ENCODE measurements at regions not wholly inside any gene's neighbourhood (a gene's known extent, or its start where the extent isn't known, plus 50 kb on each side); places are given as distances from the start of the nearest gene placed in this dataset.

- Histone ChIP-seq H3K36me3 (replicated peaks; ENCODE audit: control insufficient read depth, insufficient read depth, low read length) (no peaks in the 10 kb centered on the region), H3K4me3 (ENCODE audit: insufficient read depth, low read depth, low read length) (no peak overlapping the region), H3K27me3 (ENCODE audit: control insufficient read depth, insufficient read depth, low read length) (no peaks in the 10 kb centered on the region)
- no peak for DNase-seq
These were observed 98.8 kb upstream of the EOLA2 start for GRCh38 chrX:150037041-150037440.

- Histone ChIP-seq H3K4me3 (ENCODE audit: insufficient read depth, low read depth, low read length) (no peak overlapping the region), H3K27me3 (ENCODE audit: control insufficient read depth, insufficient read depth, low read length) (no peaks in the 10 kb centered on the region), H3K36me3 (replicated peaks; ENCODE audit: control insufficient read depth, insufficient read depth, low read length) (no peaks in the 10 kb centered on the region)
- no peak for DNase-seq
These were observed 100.0 kb upstream of the EOLA2 start for GRCh38 chrX:150038315-150038714.

GRCh38 chrX:150038986-150039599, 100.8 kb upstream of the EOLA2 start:
- Histone ChIP-seq H3K4me3 (ENCODE audit: insufficient read depth, low read depth, low read length) (no peak overlapping the region), H3K36me3 (replicated peaks; ENCODE audit: control insufficient read depth, insufficient read depth, low read length) (no peaks in the 10 kb centered on the region), H3K27me3 (ENCODE audit: control insufficient read depth, insufficient read depth, low read length) (no peaks in the 10 kb centered on the region)
- DNase-seq, result no peak

GRCh38 chrX:150041208-150041607, 102.9 kb upstream of the EOLA2 start:
- no peak for DNase-seq
- Histone ChIP-seq H3K36me3 (replicated peaks; ENCODE audit: control insufficient read depth, insufficient read depth, low read length) (no peaks in the 10 kb centered on the region), H3K27me3 (ENCODE audit: control insufficient read depth, insufficient read depth, low read length) (no peaks in the 10 kb centered on the region), H3K4me3 (ENCODE audit: insufficient read depth, low read depth, low read length) (no peak overlapping the region)

GRCh38 chrX:150044556-150044955, 106.3 kb upstream of the EOLA2 start:
- no peak overlapping the region for H3K4me3 ChIP-seq (ENCODE audit: insufficient read depth, low read depth, low read length)
- no peaks in the 10 kb centered on the region for H3K36me3 ChIP-seq (replicated peaks; ENCODE audit: control insufficient read depth, insufficient read depth, low read length)
- DNase-seq, result no peak
- H3K27me3 ChIP-seq (ENCODE audit: control insufficient read depth, insufficient read depth, low read length), result no peaks in the 10 kb centered on the region

- Histone ChIP-seq H3K4me3 (ENCODE audit: insufficient read depth, low read depth, low read length) (no peak overlapping the region), H3K36me3 (replicated peaks; ENCODE audit: control insufficient read depth, insufficient read depth, low read length) (no peaks in the 10 kb centered on the region), H3K27me3 (ENCODE audit: control insufficient read depth, insufficient read depth, low read length) (no peaks in the 10 kb centered on the region)
- DNase-seq, result no peak
These were observed 109.5 kb upstream of the EOLA2 start for GRCh38 chrX:150047818-150048217.

- Histone ChIP-seq H3K4me3 (ENCODE audit: insufficient read depth, low read depth, low read length) (no peak overlapping the region), H3K36me3 (replicated peaks; ENCODE audit: control insufficient read depth, insufficient read depth, low read length) (no peaks in the 10 kb centered on the region), H3K27me3 (ENCODE audit: control insufficient read depth, insufficient read depth, low read length) (no peaks in the 10 kb centered on the region)
- no peak for DNase-seq
These were observed 111.4 kb upstream of the EOLA2 start for GRCh38 chrX:150049647-150050046.

GRCh38 chrX:150050387-150050786, 112.1 kb upstream of the EOLA2 start:
- Histone ChIP-seq H3K36me3 (replicated peaks; ENCODE audit: control insufficient read depth, insufficient read depth, low read length) (no peaks in the 10 kb centered on the region), H3K27me3 (ENCODE audit: control insufficient read depth, insufficient read depth, low read length) (no peaks in the 10 kb centered on the region), H3K4me3 (ENCODE audit: insufficient read depth, low read depth, low read length) (no peak overlapping the region)
- DNase-seq, result peak; percentile 17

- Histone ChIP-seq H3K27me3 (ENCODE audit: control insufficient read depth, insufficient read depth, low read length) (no peaks in the 10 kb centered on the region), H3K36me3 (replicated peaks; ENCODE audit: control insufficient read depth, insufficient read depth, low read length) (no peaks in the 10 kb centered on the region), H3K4me3 (ENCODE audit: insufficient read depth, low read depth, low read length) (no peak overlapping the region)
- no peak for DNase-seq
These were observed 112.8 kb upstream of the EOLA2 start for GRCh38 chrX:150051096-150051495.

- no peaks in the 10 kb centered on the region for H3K36me3 ChIP-seq (replicated peaks; ENCODE audit: control insufficient read depth, insufficient read depth, low read length)
- H3K4me3 ChIP-seq (ENCODE audit: insufficient read depth, low read depth, low read length), result no peak overlapping the region
- DNase-seq, result no peak
These were observed 113.9 kb upstream of the EOLA2 start for GRCh38 chrX:150052226-150052625.

GRCh38 chrX:150058728-150059127, 120.4 kb upstream of the EOLA2 start:
- H3K27me3 ChIP-seq (ENCODE audit: control insufficient read depth, insufficient read depth, low read length), result no peaks in the 10 kb centered on the region
- H3K4me3 ChIP-seq (ENCODE audit: insufficient read depth, low read depth, low read length), result no peak overlapping the region
- no peak for DNase-seq
- no peaks in the 10 kb centered on the region for H3K36me3 ChIP-seq (replicated peaks; ENCODE audit: control insufficient read depth, insufficient read depth, low read length)

More at GRCh38 chrX:150052226-150052625, 113.9 kb upstream of the EOLA2 start:
- no peaks in the 10 kb centered on the region for H3K27me3 ChIP-seq (ENCODE audit: control insufficient read depth, insufficient read depth, low read length)

GRCh38 chrX:150060406-150060805, 122.1 kb upstream of the EOLA2 start:
- Histone ChIP-seq H3K4me3 (ENCODE audit: insufficient read depth, low read depth, low read length) (no peak overlapping the region), H3K27me3 (ENCODE audit: control insufficient read depth, insufficient read depth, low read length) (no peaks in the 10 kb centered on the region), H3K36me3 (replicated peaks; ENCODE audit: control insufficient read depth, insufficient read depth, low read length) (no peaks in the 10 kb centered on the region)
- DNase-seq, result no peak

GRCh38 chrX:150062292-150063137, 124.2 kb upstream of the EOLA2 start:
- no peak for DNase-seq
- Histone ChIP-seq H3K36me3 (replicated peaks; ENCODE audit: control insufficient read depth, insufficient read depth, low read length) (no peaks in the 10 kb centered on the region), H3K27me3 (ENCODE audit: control insufficient read depth, insufficient read depth, low read length) (no peaks in the 10 kb centered on the region), H3K4me3 (ENCODE audit: insufficient read depth, low read depth, low read length) (no peak overlapping the region)

- Histone ChIP-seq H3K36me3 (replicated peaks; ENCODE audit: control insufficient read depth, insufficient read depth, low read length) (no peaks in the 10 kb centered on the region), H3K4me3 (ENCODE audit: insufficient read depth, low read depth, low read length) (no peak overlapping the region), H3K27me3 (ENCODE audit: control insufficient read depth, insufficient read depth, low read length) (no peaks in the 10 kb centered on the region)
- DNase-seq, result no peak
These were observed 124.8 kb upstream of the EOLA2 start for GRCh38 chrX:150063138-150063518.

GRCh38 chrX:150063674-150064073, 125.4 kb upstream of the EOLA2 start:
- Histone ChIP-seq H3K27me3 (ENCODE audit: control insufficient read depth, insufficient read depth, low read length) (no peaks in the 10 kb centered on the region), H3K36me3 (replicated peaks; ENCODE audit: control insufficient read depth, insufficient read depth, low read length) (no peaks in the 10 kb centered on the region), H3K4me3 (ENCODE audit: insufficient read depth, low read depth, low read length) (no peak overlapping the region)
- no peak for DNase-seq

Measured in H7 (cell line).